ENCODE measurements at regions not wholly inside any gene's neighbourhood (a gene's known extent, or its start where the extent isn't known, plus 50 kb on each side); places are given as distances from the start of the nearest gene placed in this dataset.
A peak's percentile ranks its signal among the peaks of the same experiment; 100 is the strongest.

DNA sequence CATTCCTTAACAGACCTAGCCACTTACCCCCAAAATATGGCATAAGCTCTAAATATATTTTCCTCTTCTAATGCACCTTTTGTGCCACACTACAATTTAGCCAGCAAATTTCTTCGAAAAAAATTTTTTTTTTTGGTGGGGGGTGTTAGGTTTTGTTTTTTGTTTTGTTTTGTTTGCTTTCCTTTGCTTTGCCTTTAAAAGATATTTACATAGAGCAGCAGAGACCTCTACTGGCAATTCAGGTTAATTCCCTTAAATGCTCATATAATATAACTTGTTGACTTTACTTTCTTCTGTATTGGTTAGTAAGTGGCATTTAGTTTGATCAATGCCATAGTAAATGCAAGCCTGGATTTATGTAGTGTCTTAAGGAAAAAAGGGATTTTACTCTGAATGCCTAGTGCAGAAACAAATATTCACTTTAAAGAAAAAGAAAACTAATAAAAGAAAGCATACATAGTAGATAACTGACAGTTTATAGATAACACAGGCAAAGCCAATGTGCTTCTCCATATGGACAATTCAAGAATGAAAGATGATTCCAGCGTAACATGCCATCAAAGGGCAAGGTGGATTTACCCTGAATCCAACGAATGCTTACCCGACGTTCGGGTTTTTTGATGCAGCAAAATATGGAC, 1250.6 kb downstream of the GATA3 start:
- peak; percentile 52 for TF ChIP-seq CTCF (IDR thresholded peaks at IDR 0.05; ENCODE audit: low read depth, low read length)

DNA sequence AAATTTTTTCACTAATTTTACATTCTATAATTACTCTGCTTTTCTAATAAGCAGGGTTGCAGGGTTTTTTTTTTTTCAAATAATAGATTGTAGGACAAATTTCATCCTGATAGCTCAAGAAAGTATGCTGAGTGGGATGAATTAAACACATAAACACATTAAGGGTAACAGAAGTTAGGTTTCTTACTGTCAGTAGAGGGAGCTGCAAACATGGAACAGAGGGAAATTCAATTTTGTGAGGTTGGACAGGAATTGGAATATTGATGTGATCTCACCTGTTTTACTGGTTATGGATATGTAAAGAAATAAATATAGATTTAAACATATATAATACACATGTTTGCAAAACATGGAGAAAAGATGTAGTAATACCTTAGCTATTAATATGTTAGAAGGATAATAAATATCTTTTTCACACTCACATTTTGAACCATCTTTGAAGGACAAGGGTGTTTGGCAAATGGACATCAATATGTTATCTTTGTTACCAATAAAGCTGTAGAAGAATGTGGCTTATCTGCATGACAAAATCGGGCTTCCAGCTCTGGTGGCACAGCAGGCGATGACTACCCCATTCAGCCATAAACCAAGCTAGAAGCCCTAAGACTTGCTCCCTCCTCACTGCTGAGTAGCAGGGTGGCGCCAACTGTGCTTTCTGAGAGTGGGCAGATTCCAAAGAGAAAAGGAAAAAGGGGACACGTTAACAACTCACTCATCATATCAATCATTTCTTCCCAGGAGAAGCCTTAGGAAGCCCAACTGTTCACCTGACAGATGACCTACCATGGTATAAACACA, 1257.4 kb downstream of the GATA3 start:
- Histone ChIP-seq H3K4me3 (ENCODE audit: low read depth, low read length) (no peak overlapping the region), H3K9me3 (ENCODE audit: control insufficient read depth, insufficient read depth, low read length) (no peaks in the 10 kb centered on the region), H3K27ac (ENCODE audit: low read depth, low read length) (no peak overlapping the region), H3K27me3 (ENCODE audit: control insufficient read depth, insufficient read depth, low read length) (no peaks in the 10 kb centered on the region)
- CTCF ChIA-PET: interaction anchor here (0.6 to 1.6 kb wide), 6 partner anchors 9 to 1494 kb away, joined by 3 to 6 read pairs (median 3); partner anchors contain the start of gene TAF3
- POLR2A ChIA-PET: no interaction called here
- DNase-seq (ENCODE audit: low read depth, low spot score): no peak
- TF ChIP-seq CTCF (IDR thresholded peaks at IDR 0.05; ENCODE audit: low read depth, low read length): peak; percentile 43

More for the DNA sequence above, 1250.6 kb downstream of the GATA3 start:
- Histone ChIP-seq H3K9me3 (ENCODE audit: control insufficient read depth, insufficient read depth, low read length) (no peaks in the 10 kb centered on the region), H3K4me3 (ENCODE audit: low read depth, low read length) (no peak overlapping the region), H3K27ac (ENCODE audit: low read depth, low read length) (no peak overlapping the region), H3K27me3 (ENCODE audit: control insufficient read depth, insufficient read depth, low read length) (no peaks in the 10 kb centered on the region)
- ChIA-PET POLR2A (no interaction called here), CTCF (interaction anchor here (0.5 to 2.0 kb wide), 5 partner anchors 9 to 1777 kb away, joined by 3 to 5 read pairs (median 4); no protein-coding TSS in a partner anchor)
- DNase-seq (ENCODE audit: low read depth, low spot score): no peak

DNA sequence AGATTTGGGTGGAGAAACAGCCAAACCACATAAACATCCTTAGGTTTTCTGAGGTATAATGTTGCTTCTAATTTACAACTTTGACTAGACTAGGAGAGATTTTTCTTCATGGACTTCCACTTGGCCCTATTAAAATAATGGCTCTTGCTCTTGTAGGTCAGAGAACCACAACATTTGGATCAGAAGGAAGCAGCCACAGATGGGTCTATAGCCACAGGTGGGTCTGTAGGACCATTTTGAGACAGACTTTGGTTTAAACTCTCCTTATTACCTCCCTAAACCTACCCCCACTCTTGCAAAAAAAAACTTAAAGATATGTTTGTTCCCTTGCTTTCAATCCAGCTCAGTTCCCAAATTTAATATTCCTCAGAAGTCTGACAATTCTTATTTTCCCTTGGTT, 1260.8 kb downstream of the GATA3 start:
- ChIA-PET CTCF (no interaction called here), POLR2A (no interaction called here)
- Histone ChIP-seq H3K9me3 (ENCODE audit: control insufficient read depth, insufficient read depth, low read length) (no peaks in the 10 kb centered on the region), H3K27ac (ENCODE audit: low read depth, low read length) (no peak overlapping the region), H3K27me3 (ENCODE audit: control insufficient read depth, insufficient read depth, low read length) (no peaks in the 10 kb centered on the region), H3K4me3 (ENCODE audit: low read depth, low read length) (no peak overlapping the region)
- TF ChIP-seq CTCF (IDR thresholded peaks at IDR 0.05; ENCODE audit: low read depth, low read length): no peak
- no peak for DNase-seq (ENCODE audit: low read depth, low spot score)

DNA sequence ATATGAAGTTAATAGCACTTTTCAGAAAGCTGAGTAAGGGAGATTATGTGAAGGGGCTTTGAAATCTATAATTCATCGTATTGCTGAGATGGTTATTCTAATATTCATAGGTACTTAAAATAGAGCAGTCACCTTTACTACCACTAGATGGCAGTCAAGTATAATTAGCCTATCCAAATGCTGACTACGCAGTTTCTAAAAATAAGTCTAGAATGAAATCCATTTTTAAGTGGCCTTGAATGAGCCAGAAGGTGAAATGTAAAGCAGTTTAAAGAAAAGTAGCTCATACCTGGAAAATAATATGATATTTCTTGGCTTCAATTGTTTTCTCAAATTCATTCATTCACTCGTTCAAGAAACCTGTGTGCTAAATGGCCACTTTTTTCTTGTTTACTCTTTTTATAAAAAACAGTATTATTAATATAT, 1277.1 kb downstream of the GATA3 start:
- H3K27ac ChIP-seq (ENCODE audit: low read depth, low read length): no peak overlapping the region
- peak; percentile 16 for DNase-seq (ENCODE audit: low read depth, low spot score)
- ChIA-PET CTCF (interaction anchor here (0.6 to 7.4 kb wide), 20 partner anchors 12 to 1939 kb away, joined by 3 to 54 read pairs (median 4); no protein-coding TSS in a partner anchor), POLR2A (no interaction called here)
- no peak overlapping the region for H3K4me3 ChIP-seq (ENCODE audit: low read depth, low read length)
- peaks cover 2% of the 10 kb centered on the region for H3K27me3 ChIP-seq (ENCODE audit: control insufficient read depth, insufficient read depth, low read length)
- no peaks in the 10 kb centered on the region for H3K9me3 ChIP-seq (ENCODE audit: control insufficient read depth, insufficient read depth, low read length)
- peak; percentile 82 for TF ChIP-seq CTCF (IDR thresholded peaks at IDR 0.05; ENCODE audit: low read depth, low read length)

DNA sequence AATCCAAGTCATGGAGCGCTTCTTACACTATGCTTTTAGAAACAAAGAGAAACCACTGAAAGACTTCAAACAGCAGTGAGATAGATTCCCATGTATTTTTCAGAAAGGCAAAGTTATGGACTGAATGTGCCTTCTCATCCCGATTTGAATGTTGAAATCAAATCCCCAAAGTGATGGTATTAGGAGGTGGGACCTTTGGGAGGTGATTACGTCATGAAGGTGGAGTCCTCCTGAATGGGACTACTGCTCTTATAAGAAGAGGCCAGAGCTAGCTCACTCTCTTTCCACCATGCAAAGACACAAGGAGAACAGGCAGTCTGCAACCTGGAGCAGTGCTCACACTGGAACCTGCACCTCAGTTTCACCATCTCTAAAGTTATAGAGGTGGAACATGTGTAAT, 1279.8 kb downstream of the GATA3 start:
- ChIA-PET POLR2A (no interaction called here), CTCF (interaction anchor here (7.4 kb wide), 1 partner anchor 9 kb away, joined by 54 read pairs; no protein-coding TSS in a partner anchor)
- Histone ChIP-seq H3K27ac (ENCODE audit: low read depth, low read length) (no peak overlapping the region), H3K9me3 (ENCODE audit: control insufficient read depth, insufficient read depth, low read length) (no peaks in the 10 kb centered on the region), H3K27me3 (ENCODE audit: control insufficient read depth, insufficient read depth, low read length) (peaks cover 2% of the 10 kb centered on the region), H3K4me3 (ENCODE audit: low read depth, low read length) (no peak overlapping the region)
- no peak for TF ChIP-seq CTCF (IDR thresholded peaks at IDR 0.05; ENCODE audit: low read depth, low read length)
- no peak for DNase-seq (ENCODE audit: low read depth, low spot score)

Measured in AG04450 (cell line).